Vagina (tissue), 2 donors: ENCODE measurements at regions not wholly inside any gene's neighbourhood (a gene's known extent, or its start where the extent isn't known, plus 50 kb on each side); places are given as distances from the start of the nearest gene placed in this dataset.

Source experiments
- DNase-seq, 2 donors: peaks; one replicate each; pipeline ENCODE4 v3.0.0-alpha.2; 2017; ENCODE audit errors: extremely low spot score in 2 of 2
- H3K27ac ChIP-seq: fragments of 200-600 bp; sonication (generic); one replicate; pipeline ENCODE4 v1.5.1; 2019
- H3K27me3 ChIP-seq: fragments of 200-600 bp; sonication (generic); one replicate; pipeline ENCODE4 v1.5.1; 2019
- H3K36me3 ChIP-seq, 2 donors: fragments of 200-600 bp; sonication (generic); one replicate each; pipeline ENCODE4 v1.5.1; 2017 to 2019
- H3K4me1 ChIP-seq: fragments of 200-600 bp; sonication (generic); one replicate; pipeline ENCODE4 v1.5.1; 2019
- H3K4me3 ChIP-seq, 2 donors: fragments of 200-600 bp; sonication (generic); 1 replicate in 1 of 2; 2 replicates in 1 of 2; pipeline ENCODE4 v1.5.1; 2016 to 2019
- H3K9me3 ChIP-seq: fragments of 200-600 bp; sonication (generic); one replicate; pipeline ENCODE4 v1.5.1; 2019
- CTCF ChIP-seq, 3 experiments: fragments of 450-650 bp in 2 of 3; fragments of 200-600 bp in 1 of 3; sonication (generic) in 1 of 3; IDR thresholded peaks; one replicate each; pipeline ENCODE4 v1.5.1; 2017 to 2019; ENCODE audit warnings: antibody characterized with exemption in 3 of 3, mild to moderate bottlenecking in 2 of 3, moderate library complexity in 2 of 3
- POLR2A ChIP-seq, 2 donors: fragments of 450-650 bp; IDR thresholded peaks; one replicate each; pipeline ENCODE4 v1.6.1; 2017; ENCODE audit warnings: antibody characterized with exemption in 2 of 2, mild to moderate bottlenecking in 2 of 2, moderate library complexity in 2 of 2
- POLR2AphosphoS5 ChIP-seq, 2 donors: sonication (generic); formaldehyde crosslinking; IDR thresholded peaks; one replicate each; pipeline ENCODE4 v1.9.0; 2017; ENCODE audit warnings: antibody characterized with exemption in 2 of 2, mild to moderate bottlenecking in 2 of 2, low read depth in 1 of 2; ENCODE audit not compliant: insufficient read depth in 1 of 2
- intact Hi-C: fragments of 100-400 bp; cut with DNase I; formaldehyde crosslinking; loops from one replicate; pipeline ENCODE4 v1.15.1; 2023

DNA sequence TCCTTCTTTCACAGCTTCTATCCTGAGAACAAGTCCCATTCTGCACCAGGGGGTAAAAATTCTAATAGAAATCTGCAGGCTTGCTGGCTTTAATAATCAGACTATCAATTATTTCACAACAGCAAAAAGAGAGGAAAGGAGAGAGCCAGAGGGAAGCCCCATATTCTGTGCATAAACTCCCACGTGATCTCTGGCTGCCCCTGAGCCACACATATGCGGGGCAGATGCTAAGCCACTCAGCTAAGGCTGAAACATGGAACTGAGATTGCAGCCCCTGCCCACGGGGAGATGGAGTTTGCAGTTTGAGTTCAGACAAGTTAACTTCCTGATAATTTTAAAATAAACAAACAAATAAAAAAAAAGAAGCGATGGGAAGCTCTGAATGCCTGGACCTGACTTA lies 254.4 kb upstream of the CCDC196 start:
- H3K27me3 ChIP-seq, result no peaks in the 10 kb centered on the region
- no peaks in the 10 kb centered on the region for H3K36me3 ChIP-seq
- H3K4me3 ChIP-seq, result no peak overlapping the region
- H3K4me1 ChIP-seq, result no peaks in the 10 kb centered on the region
- intact Hi-C loops, result no loop called here
- peak in 1 of 2 donors; percentile 37 for DNase-seq
- H3K9me3 ChIP-seq, result no peaks in the 10 kb centered on the region
- TF ChIP-seq POLR2A (IDR thresholded peaks at IDR 0.05), result no peak
- TF ChIP-seq CTCF (IDR thresholded peaks at IDR 0.05), result no peak
- no peak for TF ChIP-seq POLR2AphosphoS5 (IDR thresholded peaks at IDR 0.05; ENCODE audit: insufficient read depth in 1 of 2, low read depth in 1 of 2)
- no peak overlapping the region for H3K27ac ChIP-seq

DNA sequence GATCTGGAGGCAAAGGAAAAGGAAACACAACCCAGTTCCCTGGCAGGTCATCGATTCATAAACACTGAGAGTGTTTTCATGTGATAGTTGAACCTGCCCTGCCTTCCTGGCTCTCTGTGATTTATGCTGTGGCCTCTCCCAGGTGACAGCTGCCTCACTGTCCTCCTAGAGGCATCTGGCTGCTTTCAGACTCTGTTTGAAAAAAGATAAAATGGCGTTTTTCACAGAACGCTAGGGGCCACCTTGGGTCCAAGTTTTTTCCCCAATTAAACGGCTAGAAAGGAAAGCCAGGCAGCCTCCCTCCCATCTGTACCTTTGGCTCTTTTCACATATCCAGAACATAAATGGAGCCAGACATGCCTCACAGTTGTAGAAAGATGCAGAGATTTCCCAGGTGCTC lies 252.6 kb upstream of the CCDC196 start:
- Histone ChIP-seq H3K9me3 (no peaks in the 10 kb centered on the region), H3K27me3 (no peaks in the 10 kb centered on the region), H3K4me1 (no peaks in the 10 kb centered on the region), H3K36me3 (no peaks in the 10 kb centered on the region), H3K4me3 (no peak overlapping the region), H3K27ac (no peak overlapping the region)
- intact Hi-C loops, result no loop called here
- TF ChIP-seq POLR2A (IDR thresholded peaks at IDR 0.05) (no peak), POLR2AphosphoS5 (IDR thresholded peaks at IDR 0.05; ENCODE audit: insufficient read depth in 1 of 2, low read depth in 1 of 2) (no peak)
- peak in 1 of 2 donors; percentile 1 for DNase-seq

GRCh38 chr14:66234411-66234810 lies 251.8 kb upstream of the CCDC196 start:
- no peak overlapping the region for H3K4me3 ChIP-seq
- no peaks in the 10 kb centered on the region for H3K36me3 ChIP-seq
- intact Hi-C loops, result no loop called here
- DNase-seq, result peak in 1 of 2 donors; percentile 56
- no peaks in the 10 kb centered on the region for H3K27me3 ChIP-seq
- no peaks in the 10 kb centered on the region for H3K9me3 ChIP-seq
- no peaks in the 10 kb centered on the region for H3K4me1 ChIP-seq
- TF ChIP-seq POLR2AphosphoS5 (IDR thresholded peaks at IDR 0.05; ENCODE audit: insufficient read depth in 1 of 2, low read depth in 1 of 2) (no peak), POLR2A (IDR thresholded peaks at IDR 0.05) (no peak), CTCF (IDR thresholded peaks at IDR 0.05) (no peak)
- H3K27ac ChIP-seq, result no peak overlapping the region

DNA sequence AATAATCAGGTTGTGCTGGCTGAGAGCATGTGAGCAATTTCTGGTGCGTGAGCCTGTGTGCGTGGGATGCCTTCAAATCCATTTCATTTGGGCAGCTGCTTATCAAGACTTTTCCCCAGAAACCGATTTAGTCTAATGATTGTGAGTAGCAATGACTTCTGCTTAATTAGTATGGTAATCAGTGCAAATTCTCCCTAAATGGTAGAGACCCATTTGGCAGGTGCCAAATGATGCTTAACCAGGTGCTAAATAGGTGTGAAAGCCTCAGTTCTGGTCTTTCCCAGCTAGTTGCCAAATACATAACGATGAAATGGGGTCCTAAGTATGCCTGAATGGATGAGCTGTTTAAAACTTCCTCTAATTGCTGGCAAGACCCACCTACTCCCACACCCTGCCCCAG lies 248.4 kb upstream of the CCDC196 start:
- Histone ChIP-seq H3K4me3 (no peak overlapping the region), H3K36me3 (no peaks in the 10 kb centered on the region), H3K9me3 (no peaks in the 10 kb centered on the region), H3K27me3 (no peaks in the 10 kb centered on the region), H3K27ac (no peak overlapping the region), H3K4me1 (no peaks in the 10 kb centered on the region)
- intact Hi-C loops, result no loop called here
- TF ChIP-seq CTCF (IDR thresholded peaks at IDR 0.05) (no peak), POLR2AphosphoS5 (IDR thresholded peaks at IDR 0.05; ENCODE audit: insufficient read depth in 1 of 2, low read depth in 1 of 2) (no peak), POLR2A (IDR thresholded peaks at IDR 0.05) (no peak)
- DNase-seq, result no peak

GRCh38 chr14:66238969-66239368 lies 247.2 kb upstream of the CCDC196 start:
- Histone ChIP-seq H3K27me3 (no peaks in the 10 kb centered on the region), H3K36me3 (no peaks in the 10 kb centered on the region), H3K4me1 (no peaks in the 10 kb centered on the region), H3K9me3 (no peaks in the 10 kb centered on the region), H3K27ac (no peak overlapping the region), H3K4me3 (no peak overlapping the region)
- intact Hi-C loops, result no loop called here
- no peak for TF ChIP-seq POLR2AphosphoS5 (IDR thresholded peaks at IDR 0.05; ENCODE audit: insufficient read depth in 1 of 2, low read depth in 1 of 2)
- TF ChIP-seq POLR2A (IDR thresholded peaks at IDR 0.05), result no peak
- TF ChIP-seq CTCF (IDR thresholded peaks at IDR 0.05), result no peak
- no peak for DNase-seq

- intact Hi-C loops, result no loop called here
- Histone ChIP-seq H3K36me3 (no peaks in the 10 kb centered on the region), H3K4me3 (no peak overlapping the region), H3K9me3 (no peaks in the 10 kb centered on the region), H3K27me3 (no peaks in the 10 kb centered on the region), H3K4me1 (no peaks in the 10 kb centered on the region), H3K27ac (no peak overlapping the region)
- DNase-seq, result no peak
- TF ChIP-seq CTCF (IDR thresholded peaks at IDR 0.05) (no peak), POLR2AphosphoS5 (IDR thresholded peaks at IDR 0.05; ENCODE audit: insufficient read depth in 1 of 2, low read depth in 1 of 2) (no peak), POLR2A (IDR thresholded peaks at IDR 0.05) (no peak)
Observed at GRCh38 chr14:66239589-66239988, 246.6 kb upstream of the CCDC196 start.
